ENCODE measurements at regions not wholly inside any gene's neighbourhood (a gene's known extent, or its start where the extent isn't known, plus 50 kb on each side); places are given as distances from the start of the nearest gene placed in this dataset.

DNA sequence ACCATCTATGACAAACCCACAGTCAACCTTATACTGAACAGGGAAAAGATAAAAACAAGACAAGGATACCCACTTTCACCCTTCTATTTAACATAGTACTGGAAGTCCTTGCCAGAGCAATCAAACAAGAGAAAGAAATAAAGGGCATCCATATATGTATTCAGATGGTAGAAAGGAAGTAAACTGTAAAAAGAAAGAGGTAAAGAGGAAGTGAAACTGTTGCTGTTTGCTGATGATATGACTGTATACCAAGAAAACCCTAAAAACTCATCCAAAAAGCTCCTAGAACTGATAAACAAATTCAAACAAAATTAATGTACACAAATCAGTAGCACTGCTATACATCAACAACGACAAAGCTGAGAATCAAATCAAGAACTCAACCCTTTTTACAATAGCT is 538.7 kb upstream of the PABPC4L start:
- no peak for TF ChIP-seq EZH2 (IDR thresholded peaks at IDR 0.05; ENCODE audit: low read depth)
- POLR2A ChIA-PET (ENCODE audit: unreplicated experiment) = no interaction called here
- no peak for DNase-seq
- Histone ChIP-seq H3K27me3 (ENCODE audit: insufficient read depth, low read depth) (no peaks in the 10 kb centered on the region), H3K4me3 (no peak overlapping the region), H4K20me1 (ENCODE audit: insufficient read depth) (no peaks in the 10 kb centered on the region), H3K4me2 (no peak overlapping the region), H3K27ac (no peak overlapping the region), H3K79me2 (ENCODE audit: low read depth) (no peaks in the 10 kb centered on the region), H3K9me2 (ENCODE audit: insufficient read depth) (no peaks in the 10 kb centered on the region), H2AFZ (no peak overlapping the region), H3K9me3 (ENCODE audit: insufficient read depth, low read depth) (no peaks in the 10 kb centered on the region), H3K36me3 (ENCODE audit: low read depth) (no peaks in the 10 kb centered on the region), H3F3A (ENCODE audit: insufficient read depth, low read depth) (no peaks in the 10 kb centered on the region), H3K4me1 (replicated peaks; ENCODE audit: insufficient read depth) (no peaks in the 10 kb centered on the region)
- no TSS peak for BruUV-seq (replicated peaks)
- CTCF ChIA-PET = no interaction called here
- intact Hi-C loops (cut with micrococcal nuclease; ENCODE audit: unreplicated experiment) = no loop called here

DNA sequence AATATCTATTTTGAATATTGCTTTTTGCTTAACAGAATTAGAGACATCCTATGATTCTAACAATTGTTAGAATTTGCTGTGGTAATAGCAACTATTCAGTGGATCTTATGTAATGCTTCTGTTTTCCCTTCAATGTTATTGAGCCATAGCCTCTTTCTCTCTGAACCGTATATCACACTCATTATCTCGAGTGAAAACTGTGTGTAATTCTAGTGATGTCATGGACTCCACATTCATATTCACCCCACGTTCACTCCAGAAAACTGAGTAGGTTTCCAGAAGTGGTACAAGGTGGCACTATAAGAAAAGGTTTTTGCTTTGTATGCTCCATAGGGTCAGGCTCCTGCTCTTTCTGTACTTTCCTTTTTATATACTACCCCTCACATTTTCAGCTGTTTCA is 534.3 kb upstream of the PABPC4L start:
- intact Hi-C loops (cut with micrococcal nuclease; ENCODE audit: unreplicated experiment) = no loop called here
- TF ChIP-seq EZH2 (IDR thresholded peaks at IDR 0.05; ENCODE audit: low read depth) = no peak
- TF ChIP-seq, protein P1, sequence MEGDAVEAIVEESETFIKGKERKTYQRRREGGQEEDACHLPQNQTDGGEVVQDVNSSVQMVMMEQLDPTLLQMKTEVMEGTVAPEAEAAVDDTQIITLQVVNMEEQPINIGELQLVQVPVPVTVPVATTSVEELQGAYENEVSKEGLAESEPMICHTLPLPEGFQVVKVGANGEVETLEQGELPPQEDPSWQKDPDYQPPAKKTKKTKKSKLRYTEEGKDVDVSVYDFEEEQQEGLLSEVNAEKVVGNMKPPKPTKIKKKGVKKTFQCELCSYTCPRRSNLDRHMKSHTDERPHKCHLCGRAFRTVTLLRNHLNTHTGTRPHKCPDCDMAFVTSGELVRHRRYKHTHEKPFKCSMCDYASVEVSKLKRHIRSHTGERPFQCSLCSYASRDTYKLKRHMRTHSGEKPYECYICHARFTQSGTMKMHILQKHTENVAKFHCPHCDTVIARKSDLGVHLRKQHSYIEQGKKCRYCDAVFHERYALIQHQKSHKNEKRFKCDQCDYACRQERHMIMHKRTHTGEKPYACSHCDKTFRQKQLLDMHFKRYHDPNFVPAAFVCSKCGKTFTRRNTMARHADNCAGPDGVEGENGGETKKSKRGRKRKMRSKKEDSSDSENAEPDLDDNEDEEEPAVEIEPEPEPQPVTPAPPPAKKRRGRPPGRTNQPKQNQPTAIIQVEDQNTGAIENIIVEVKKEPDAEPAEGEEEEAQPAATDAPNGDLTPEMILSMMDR (conservative IDR thresholded peaks at IDR 0.05) = no peak

DNA sequence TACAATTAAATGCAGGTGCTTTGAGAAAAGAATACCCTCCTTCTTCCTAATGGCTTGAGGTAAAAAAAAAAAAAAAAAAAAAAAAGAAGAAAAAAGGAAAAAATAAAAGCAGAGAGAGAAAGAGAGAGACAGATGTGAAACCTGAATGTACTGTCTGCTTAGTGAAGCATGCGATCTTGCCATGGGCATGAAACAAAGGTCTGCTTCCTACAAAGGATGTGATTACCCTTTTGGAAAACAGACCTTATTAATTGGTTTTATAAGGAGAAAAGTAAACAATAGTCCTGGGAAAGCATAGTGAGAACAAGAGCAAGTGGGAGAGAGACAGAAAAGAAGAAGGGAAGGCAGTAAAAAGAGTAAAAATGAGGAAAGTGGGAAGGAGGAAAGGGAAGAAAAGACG is 526.1 kb upstream of the PABPC4L start:
- intact Hi-C loops (cut with micrococcal nuclease; ENCODE audit: unreplicated experiment) = no loop called here
- no peaks in the 10 kb centered on the region for H3K4me1 ChIP-seq (replicated peaks; ENCODE audit: insufficient read depth)
- H3K79me2 ChIP-seq (ENCODE audit: low read depth) = no peaks in the 10 kb centered on the region
- no peak overlapping the region for H3K27ac ChIP-seq
- no peak overlapping the region for H2AFZ ChIP-seq
- no peaks in the 10 kb centered on the region for H3F3A ChIP-seq (ENCODE audit: insufficient read depth, low read depth)
- H3K4me2 ChIP-seq = no peak overlapping the region
- H3K9me3 ChIP-seq (ENCODE audit: insufficient read depth, low read depth) = no peaks in the 10 kb centered on the region
- H3K27me3 ChIP-seq (ENCODE audit: insufficient read depth, low read depth) = no peaks in the 10 kb centered on the region
- CTCF ChIA-PET = no interaction called here
- no peak for TF ChIP-seq EZH2 (IDR thresholded peaks at IDR 0.05; ENCODE audit: low read depth)
- TF ChIP-seq, protein P1 (conservative IDR thresholded peaks at IDR 0.05) = no peak
- H3K9me2 ChIP-seq (ENCODE audit: insufficient read depth) = no peaks in the 10 kb centered on the region
- POLR2A ChIA-PET (ENCODE audit: unreplicated experiment) = no interaction called here
- no peaks in the 10 kb centered on the region for H4K20me1 ChIP-seq (ENCODE audit: insufficient read depth)
- no peak overlapping the region for H3K4me3 ChIP-seq
- H3K36me3 ChIP-seq (ENCODE audit: low read depth) = no peaks in the 10 kb centered on the region
- BruUV-seq (replicated peaks) = no TSS peak
- DNase-seq = no peak

More for the DNA sequence above, 534.3 kb upstream of the PABPC4L start:
- Histone ChIP-seq H3K4me1 (replicated peaks; ENCODE audit: insufficient read depth) (no peaks in the 10 kb centered on the region), H3K9me2 (ENCODE audit: insufficient read depth) (no peaks in the 10 kb centered on the region), H3F3A (ENCODE audit: insufficient read depth, low read depth) (no peaks in the 10 kb centered on the region), H3K36me3 (ENCODE audit: low read depth) (no peaks in the 10 kb centered on the region), H3K4me2 (no peak overlapping the region), H3K79me2 (ENCODE audit: low read depth) (no peaks in the 10 kb centered on the region), H3K27ac (no peak overlapping the region), H2AFZ (no peak overlapping the region), H3K27me3 (ENCODE audit: insufficient read depth, low read depth) (no peaks in the 10 kb centered on the region), H3K9me3 (ENCODE audit: insufficient read depth, low read depth) (no peaks in the 10 kb centered on the region), H4K20me1 (ENCODE audit: insufficient read depth) (no peaks in the 10 kb centered on the region), H3K4me3 (no peak overlapping the region)
- POLR2A ChIA-PET (ENCODE audit: unreplicated experiment) = no interaction called here
- DNase-seq = no peak
- CTCF ChIA-PET = no interaction called here
- BruUV-seq (replicated peaks) = no TSS peak

DNA sequence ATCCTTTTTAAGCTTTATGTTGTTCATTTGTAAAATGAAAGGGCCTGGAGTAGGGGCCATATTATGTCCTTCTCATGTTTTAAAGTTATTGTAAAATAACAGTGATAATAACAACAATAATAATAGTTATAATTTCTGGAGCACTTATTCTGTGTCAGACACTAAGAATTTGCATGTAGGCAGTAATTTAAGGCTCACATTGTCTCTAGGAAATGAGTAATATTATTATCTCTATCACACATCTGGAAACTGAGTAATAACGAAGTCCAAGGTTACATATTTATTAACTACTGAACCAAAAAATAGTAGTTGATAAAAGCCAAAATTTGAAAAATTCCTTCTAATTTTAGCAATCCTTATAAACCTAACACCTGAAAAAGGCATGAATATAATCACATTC is 520.7 kb upstream of the PABPC4L start:
- Histone ChIP-seq H3K4me3 (no peak overlapping the region), H3K27ac (no peak overlapping the region), H3K9me2 (ENCODE audit: insufficient read depth) (no peaks in the 10 kb centered on the region), H3K27me3 (ENCODE audit: insufficient read depth, low read depth) (no peaks in the 10 kb centered on the region), H3K4me1 (replicated peaks; ENCODE audit: insufficient read depth) (no peaks in the 10 kb centered on the region), H2AFZ (no peak overlapping the region), H3F3A (ENCODE audit: insufficient read depth, low read depth) (no peaks in the 10 kb centered on the region), H3K9me3 (ENCODE audit: insufficient read depth, low read depth) (no peaks in the 10 kb centered on the region), H3K79me2 (ENCODE audit: low read depth) (no peaks in the 10 kb centered on the region), H3K4me2 (no peak overlapping the region), H3K36me3 (ENCODE audit: low read depth) (no peaks in the 10 kb centered on the region), H4K20me1 (ENCODE audit: insufficient read depth) (no peaks in the 10 kb centered on the region)
- TF ChIP-seq, protein P1 (conservative IDR thresholded peaks at IDR 0.05) = no peak
- no peak for TF ChIP-seq EZH2 (IDR thresholded peaks at IDR 0.05; ENCODE audit: low read depth)
- DNase-seq = no peak
- ChIA-PET POLR2A (ENCODE audit: unreplicated experiment) (no interaction called here), CTCF (no interaction called here)
- no TSS peak for BruUV-seq (replicated peaks)
- intact Hi-C loops (cut with micrococcal nuclease; ENCODE audit: unreplicated experiment) = no loop called here
